MM.1S (cell line): ENCODE measurements at regions not wholly inside any gene's neighbourhood (a gene's known extent, or its start where the extent isn't known, plus 50 kb on each side); places are given as distances from the start of the nearest gene placed in this dataset.

Source experiments
- DNase-seq: peaks from one replicate; pipeline ENCODE4 v3.0.0-alpha.2; 2015
- H2AFZ ChIP-seq: fragments of 300-600 bp; sonication (generic); 2 replicates; pipeline ENCODE4 v1.6.0; 2016; ENCODE audit warnings: antibody characterized with exemption, low read length
- H3F3A ChIP-seq: fragments of 300-600 bp; sonication (generic); 2 replicates; pipeline ENCODE4 v1.6.1; 2016; ENCODE audit warnings: mild to moderate bottlenecking, antibody characterized with exemption, low read length, moderate library complexity, mixed read lengths; ENCODE audit not compliant: insufficient read depth
- H3K27ac ChIP-seq: fragments of 300-600 bp; sonication (generic); 2 replicates; pipeline ENCODE4 v1.5.1; 2016; ENCODE audit warnings: mild to moderate bottlenecking, low read length
- H3K27me3 ChIP-seq: fragments of 300-600 bp; sonication (generic); replicated peaks from 2 replicates; pipeline ENCODE4 v1.6.0; 2016; ENCODE audit warnings: low read length; ENCODE audit not compliant: insufficient read depth
- H3K36me3 ChIP-seq: fragments of 300-600 bp; sonication (generic); replicated peaks from 2 replicates; pipeline ENCODE4 v1.6.1; 2016; ENCODE audit warnings: mild to moderate bottlenecking, low read length, mixed read lengths; ENCODE audit not compliant: insufficient read depth
- H3K4me1 ChIP-seq: fragments of 300-600 bp; sonication (generic); 2 replicates; pipeline ENCODE4 v1.6.1; 2016; ENCODE audit warnings: low read length, mixed read lengths
- H3K4me2 ChIP-seq: fragments of 300-600 bp; sonication (generic); 2 replicates; pipeline ENCODE4 v1.6.0; 2016; ENCODE audit warnings: low read depth, low read length
- H3K4me3 ChIP-seq: fragments of 300-600 bp; sonication (generic); 2 replicates; pipeline ENCODE4 v1.5.1; 2016; ENCODE audit warnings: low read length, mixed read lengths
- H3K79me2 ChIP-seq: fragments of 300-600 bp; sonication (generic); 2 replicates; pipeline ENCODE4 v1.6.1; 2016; ENCODE audit warnings: mixed run types, low read length, mixed read lengths
- H3K9ac ChIP-seq: fragments of 300-600 bp; sonication (generic); 2 replicates; pipeline ENCODE4 v1.6.1; 2016; ENCODE audit warnings: low read length, mixed read lengths
- H3K9me2 ChIP-seq: fragments of 300-600 bp; sonication (generic); replicated peaks from 2 replicates; pipeline ENCODE4 v1.6.1; 2016; ENCODE audit warnings: mild to moderate bottlenecking, low read length, mixed read lengths; ENCODE audit not compliant: insufficient read depth
- H3K9me3 ChIP-seq: fragments of 300-600 bp; sonication (generic); replicated peaks from 2 replicates; pipeline ENCODE4 v1.6.1; 2016; ENCODE audit warnings: mild to moderate bottlenecking, low read length, mixed read lengths; ENCODE audit not compliant: insufficient read depth
- H4K20me1 ChIP-seq: fragments of 300-600 bp; sonication (generic); 2 replicates; pipeline ENCODE4 v1.6.1; 2016; ENCODE audit warnings: mild to moderate bottlenecking, low read length, moderate library complexity, mixed read lengths; ENCODE audit not compliant: insufficient read depth
- EZH2 ChIP-seq: fragments of 300-600 bp; sonication (generic); optimal IDR thresholded peaks from 2 replicates; pipeline ENCODE3; 2017; ENCODE audit warnings: low read depth, mild to moderate bottlenecking, antibody characterized with exemption, low read length, mixed read lengths
- EZH2phosphoT487 ChIP-seq: fragments of 300-600 bp; sonication (generic); IDR thresholded peaks from 2 replicates; pipeline ENCODE4 v1.6.1; 2018; ENCODE audit warnings: antibody characterized with exemption, low read length
- TF ChIP-seq, protein P1 (sequence below): fragments of 300-600 bp; sonication (generic); IDR thresholded peaks from 2 replicates; pipeline ENCODE4 v1.5.1; 2016; ENCODE audit warnings: antibody characterized with exemption, low read length, mixed read lengths

GRCh38 chr1:164953815-164954214 lies 394.8 kb downstream of the PBX1 start:
- no peaks in the 10 kb centered on the region for H3K9me3 ChIP-seq
- H3K9me2 ChIP-seq: no peaks in the 10 kb centered on the region
- no peaks in the 10 kb centered on the region for H4K20me1 ChIP-seq
- no peak overlapping the region for H3K4me3 ChIP-seq
- TF ChIP-seq EZH2phosphoT487 (no peak), EZH2 (no peak)
- TF ChIP-seq, protein P1, sequence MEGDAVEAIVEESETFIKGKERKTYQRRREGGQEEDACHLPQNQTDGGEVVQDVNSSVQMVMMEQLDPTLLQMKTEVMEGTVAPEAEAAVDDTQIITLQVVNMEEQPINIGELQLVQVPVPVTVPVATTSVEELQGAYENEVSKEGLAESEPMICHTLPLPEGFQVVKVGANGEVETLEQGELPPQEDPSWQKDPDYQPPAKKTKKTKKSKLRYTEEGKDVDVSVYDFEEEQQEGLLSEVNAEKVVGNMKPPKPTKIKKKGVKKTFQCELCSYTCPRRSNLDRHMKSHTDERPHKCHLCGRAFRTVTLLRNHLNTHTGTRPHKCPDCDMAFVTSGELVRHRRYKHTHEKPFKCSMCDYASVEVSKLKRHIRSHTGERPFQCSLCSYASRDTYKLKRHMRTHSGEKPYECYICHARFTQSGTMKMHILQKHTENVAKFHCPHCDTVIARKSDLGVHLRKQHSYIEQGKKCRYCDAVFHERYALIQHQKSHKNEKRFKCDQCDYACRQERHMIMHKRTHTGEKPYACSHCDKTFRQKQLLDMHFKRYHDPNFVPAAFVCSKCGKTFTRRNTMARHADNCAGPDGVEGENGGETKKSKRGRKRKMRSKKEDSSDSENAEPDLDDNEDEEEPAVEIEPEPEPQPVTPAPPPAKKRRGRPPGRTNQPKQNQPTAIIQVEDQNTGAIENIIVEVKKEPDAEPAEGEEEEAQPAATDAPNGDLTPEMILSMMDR: no peak
- no peak overlapping the region for H2AFZ ChIP-seq
- no peak for DNase-seq
- no peaks in the 10 kb centered on the region for H3K4me1 ChIP-seq
- no peaks in the 10 kb centered on the region for H3F3A ChIP-seq
- no peaks in the 10 kb centered on the region for H3K27me3 ChIP-seq
- H3K27ac ChIP-seq: no peak overlapping the region
- no peaks in the 10 kb centered on the region for H3K79me2 ChIP-seq
- H3K4me2 ChIP-seq: no peak overlapping the region
- no peaks in the 10 kb centered on the region for H3K36me3 ChIP-seq
- H3K9ac ChIP-seq: no peak overlapping the region

DNA sequence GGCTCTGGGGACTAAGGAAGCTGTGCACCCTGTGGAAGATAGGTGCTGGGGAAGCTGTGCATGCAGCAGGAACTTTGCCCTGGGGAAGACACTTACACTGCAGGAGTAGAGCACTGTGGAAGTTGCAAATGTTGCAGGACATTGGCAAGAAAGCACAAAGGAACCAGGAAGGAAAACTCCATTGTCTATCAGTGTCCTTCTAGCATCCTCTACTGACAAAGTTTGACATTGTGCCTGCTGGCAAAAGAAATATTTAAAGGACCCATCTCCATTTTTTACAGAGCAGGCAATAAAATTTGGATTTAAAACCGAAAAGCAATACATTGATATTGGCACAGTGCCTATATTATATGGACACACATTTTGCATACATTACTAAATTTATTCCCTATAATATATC lies 394.1 kb downstream of the PBX1 start:
- H3K9ac ChIP-seq: no peak overlapping the region
- H3F3A ChIP-seq: no peaks in the 10 kb centered on the region
- no peaks in the 10 kb centered on the region for H3K9me2 ChIP-seq
- no peak overlapping the region for H2AFZ ChIP-seq
- no peak overlapping the region for H3K4me3 ChIP-seq
- no peak for DNase-seq
- no peaks in the 10 kb centered on the region for H3K4me1 ChIP-seq
- no peak overlapping the region for H3K4me2 ChIP-seq
- H3K9me3 ChIP-seq: no peaks in the 10 kb centered on the region; the same call in 1 of the 2 replicates
- no peaks in the 10 kb centered on the region for H3K79me2 ChIP-seq
- no peaks in the 10 kb centered on the region for H4K20me1 ChIP-seq
- TF ChIP-seq, protein P1: no peak
- TF ChIP-seq EZH2 (no peak), EZH2phosphoT487 (no peak)
- no peak overlapping the region for H3K27ac ChIP-seq
- H3K27me3 ChIP-seq: no peaks in the 10 kb centered on the region
- H3K36me3 ChIP-seq: no peaks in the 10 kb centered on the region

DNA sequence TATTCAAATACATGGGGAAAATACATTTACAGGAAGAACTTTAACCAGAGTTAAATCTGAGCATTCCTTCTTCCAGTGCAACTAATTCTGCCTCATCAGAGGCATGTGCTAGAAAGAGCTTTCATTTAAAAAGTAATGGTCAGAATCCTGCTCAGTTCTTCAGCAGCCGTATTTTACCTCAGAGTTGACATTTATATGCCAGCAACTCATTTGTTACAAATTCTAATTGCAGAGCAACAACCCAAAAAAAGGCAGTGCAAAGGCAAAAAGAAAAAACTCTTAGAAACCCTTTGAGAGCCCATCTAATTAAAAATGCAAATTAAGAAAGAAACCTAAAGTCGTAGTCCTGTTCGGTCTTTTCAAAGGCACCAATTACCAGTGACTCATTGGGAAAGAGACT lies 392.5 kb downstream of the PBX1 start:
- Histone ChIP-seq H3K4me3 (no peak overlapping the region), H4K20me1 (no peaks in the 10 kb centered on the region), H3K4me2 (no peak overlapping the region), H3K79me2 (no peaks in the 10 kb centered on the region), H3K27me3 (no peaks in the 10 kb centered on the region), H2AFZ (no peak overlapping the region), H3K9me3 (no peaks in the 10 kb centered on the region; the same call in 1 of the 2 replicates), H3F3A (no peaks in the 10 kb centered on the region), H3K9ac (no peak overlapping the region), H3K36me3 (no peaks in the 10 kb centered on the region), H3K4me1 (no peaks in the 10 kb centered on the region), H3K9me2 (no peaks in the 10 kb centered on the region), H3K27ac (no peak overlapping the region)
- DNase-seq: no peak
- TF ChIP-seq EZH2: no peak
- no peak for TF ChIP-seq EZH2phosphoT487
- TF ChIP-seq, protein P1: no peak
